HuH-7 (cell line): ENCODE measurements at regions not wholly inside any gene's neighbourhood (a gene's known extent, or its start where the extent isn't known, plus 50 kb on each side); places are given as distances from the start of the nearest gene placed in this dataset.
A peak's percentile ranks its signal among the peaks of the same experiment; 100 is the strongest.
"Not testable (repeated sequence)": the region's sequence is repeated elsewhere in the genome, so short reads cannot be mapped to it uniquely, and the experiment has no call there.

Experiments used
- DNase-seq: peaks from one replicate; pipeline ENCODE4 v3.0.0; 2011; ENCODE audit warnings: low spot score

GRCh38 chr2:76008001-76008702 is 297.4 kb upstream of the GCFC2 start:
- DNase-seq = no peak

- no peak for DNase-seq
Observed at GRCh38 chr2:76000425-76000824, 289.7 kb upstream of the GCFC2 start.

GRCh38 chr2:75998451-75998850 is 287.7 kb upstream of the GCFC2 start:
- DNase-seq = no peak

GRCh38 chr2:75994759-75995158 is 284.0 kb upstream of the GCFC2 start:
- peak; percentile 5 for DNase-seq

GRCh38 chr2:75988622-75989021 is 277.9 kb upstream of the GCFC2 start:
- not testable (repeated sequence) for DNase-seq

- DNase-seq = no peak
Observed at GRCh38 chr2:75986617-75987016, 275.9 kb upstream of the GCFC2 start.

GRCh38 chr2:75982719-75983118 is 272.0 kb upstream of the GCFC2 start:
- DNase-seq = no peak

- DNase-seq = no peak
Observed at GRCh38 chr2:75964646-75965045, 253.9 kb upstream of the GCFC2 start.

GRCh38 chr2:75960472-75961009 is 249.8 kb upstream of the GCFC2 start:
- no peak for DNase-seq

GRCh38 chr2:75959724-75960471 is 249.2 kb upstream of the GCFC2 start:
- DNase-seq = no peak

GRCh38 chr2:75954761-75955160 is 244.0 kb upstream of the GCFC2 start:
- no peak for DNase-seq

GRCh38 chr2:75952173-75952572 is 241.5 kb upstream of the GCFC2 start:
- no peak for DNase-seq

- no peak for DNase-seq
Observed at GRCh38 chr2:75949385-75950030, 238.8 kb upstream of the GCFC2 start.

GRCh38 chr2:75936311-75936710 is 225.6 kb upstream of the GCFC2 start:
- DNase-seq = no peak

- no peak for DNase-seq
Observed at GRCh38 chr2:75932996-75933395, 222.3 kb upstream of the GCFC2 start.

- no peak for DNase-seq
Observed at GRCh38 chr2:75928093-75928492, 217.4 kb upstream of the GCFC2 start.

- DNase-seq = no peak
Observed at GRCh38 chr2:75925331-75926024, 214.8 kb upstream of the GCFC2 start.

- DNase-seq = no peak
Observed at GRCh38 chr2:75922191-75922590, 211.5 kb upstream of the GCFC2 start.

- no peak for DNase-seq
Observed at GRCh38 chr2:75920859-75921551, 210.3 kb upstream of the GCFC2 start.

GRCh38 chr2:75915851-75916634 is 205.3 kb upstream of the GCFC2 start:
- DNase-seq = no peak
